Activated T-cell treated with anti-CD3 and anti-CD28 coated beads for 48 hours (primary cell): ENCODE measurements at regions not wholly inside any gene's neighbourhood (a gene's known extent, or its start where the extent isn't known, plus 50 kb on each side); places are given as distances from the start of the nearest gene placed in this dataset.

Experiments used
- DNase-seq: peaks from one replicate; pipeline ENCODE4 v3.0.0-alpha.2; 2020; ENCODE audit warnings: low read depth

DNA sequence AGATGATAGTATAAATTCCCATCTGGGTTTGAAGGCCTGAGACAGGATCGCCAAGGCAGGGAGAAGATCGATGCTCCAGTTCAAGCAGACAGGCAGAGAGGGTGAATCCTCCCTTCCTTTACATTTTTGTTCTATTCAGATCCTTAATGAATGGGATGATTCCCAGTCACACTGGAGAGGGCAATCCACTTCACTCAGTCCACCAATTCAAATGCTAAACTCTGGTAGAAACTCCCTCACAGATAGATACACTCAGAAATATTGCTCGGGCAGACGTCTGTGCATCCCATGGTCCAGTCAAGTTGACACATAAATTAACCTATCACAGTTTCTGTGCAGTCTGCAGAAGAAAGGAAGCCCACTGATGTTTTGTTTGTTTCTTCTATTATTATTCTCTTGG, 193.1 kb upstream of the ZNF462 start:
- no peak for DNase-seq

DNA sequence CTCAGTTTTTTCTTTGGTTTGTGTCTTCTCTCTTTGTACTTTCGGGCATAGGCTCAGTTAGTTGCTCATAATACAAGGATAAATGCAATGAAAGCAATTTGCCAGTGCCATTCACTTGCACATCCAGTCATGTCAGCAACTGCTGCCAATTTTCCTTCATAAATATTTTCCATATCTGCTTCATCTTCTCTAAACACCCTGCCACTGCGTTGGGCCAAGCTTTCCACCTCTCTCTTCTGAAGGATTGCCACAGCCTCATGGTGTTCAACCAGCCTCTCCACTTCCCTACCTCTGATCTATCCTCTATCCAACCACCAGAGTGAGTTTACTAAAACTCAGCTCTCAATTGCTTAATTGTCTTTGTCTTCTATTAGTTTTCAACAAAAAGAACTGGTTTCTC, 192.5 kb upstream of the ZNF462 start:
- no peak for DNase-seq

DNA sequence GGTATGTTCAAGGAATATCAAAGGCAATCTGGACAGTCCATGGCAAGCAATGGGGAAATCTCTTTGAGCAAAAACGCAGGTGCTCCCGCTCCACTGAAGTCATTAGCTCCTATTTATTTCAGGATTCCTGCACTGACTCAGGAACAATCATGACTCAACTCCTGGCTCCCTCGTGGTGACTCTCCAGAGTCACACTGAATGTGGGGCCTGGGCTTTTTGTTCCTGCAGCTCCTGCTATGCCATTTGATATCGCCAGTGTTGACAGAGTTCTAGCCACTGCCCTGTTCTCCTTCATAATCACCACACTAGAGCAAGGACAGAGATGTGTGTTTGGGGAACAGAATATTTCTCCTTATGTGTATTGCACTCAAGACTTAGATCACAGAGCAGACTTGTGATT, 187.2 kb upstream of the ZNF462 start:
- no peak for DNase-seq

DNA sequence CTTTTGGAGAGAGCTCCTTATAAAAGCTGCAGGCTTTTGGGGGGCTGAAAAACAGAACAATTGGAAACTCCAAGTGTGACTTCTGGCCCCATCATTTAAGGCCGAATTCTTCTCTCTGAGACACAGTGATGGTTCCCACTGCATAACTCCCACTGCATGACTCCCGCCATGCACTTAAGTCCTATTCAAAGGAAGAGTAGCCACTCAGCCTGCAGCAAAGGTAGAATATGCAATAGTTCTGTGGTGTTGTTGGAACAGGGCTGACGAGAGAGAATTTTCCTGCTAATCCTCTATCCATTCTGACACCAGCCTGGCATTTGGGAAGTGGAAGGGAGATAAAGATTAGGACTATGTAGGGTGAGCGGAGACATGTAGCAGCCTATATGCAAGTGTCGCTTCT, 185.6 kb upstream of the ZNF462 start:
- DNase-seq: no peak

DNA sequence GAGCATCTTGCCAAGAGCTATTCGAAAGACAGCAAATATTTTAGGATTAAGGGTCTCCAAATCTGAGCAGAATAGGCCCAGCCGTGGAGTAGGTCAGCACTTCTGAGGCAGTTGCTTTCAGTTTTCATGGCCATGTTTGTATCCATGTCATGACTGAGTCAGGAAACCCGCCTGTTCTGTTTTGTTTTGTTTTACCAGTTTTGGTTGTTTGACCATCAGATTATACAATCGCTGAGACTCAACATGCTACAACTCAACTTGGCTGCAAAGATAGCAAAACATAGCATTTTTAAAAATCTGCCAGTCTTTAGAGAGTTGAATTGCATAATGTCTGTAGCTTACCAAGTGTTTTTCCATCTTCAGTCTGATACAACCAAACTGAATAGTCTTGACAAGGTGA, 185.1 kb upstream of the ZNF462 start:
- DNase-seq: no peak

DNA sequence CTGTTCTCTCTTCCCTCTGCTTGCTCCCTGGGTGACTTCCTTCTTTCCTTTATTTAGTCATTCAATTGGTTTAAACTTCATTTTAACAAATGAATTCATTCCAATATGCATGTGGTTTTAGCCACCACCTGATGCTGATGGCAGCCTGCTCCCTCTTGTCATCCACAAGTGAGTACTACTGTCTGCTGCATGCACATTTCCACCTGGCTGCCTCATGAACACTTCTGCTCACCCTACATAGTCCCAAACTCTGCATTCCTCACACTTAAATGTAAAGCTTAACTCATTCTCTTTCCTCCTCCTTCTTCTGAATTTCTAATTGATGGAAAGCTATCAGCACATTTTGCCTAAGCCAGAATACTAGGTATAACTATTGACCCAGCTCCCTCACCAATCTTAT, 184.7 kb upstream of the ZNF462 start:
- DNase-seq: no peak

DNA sequence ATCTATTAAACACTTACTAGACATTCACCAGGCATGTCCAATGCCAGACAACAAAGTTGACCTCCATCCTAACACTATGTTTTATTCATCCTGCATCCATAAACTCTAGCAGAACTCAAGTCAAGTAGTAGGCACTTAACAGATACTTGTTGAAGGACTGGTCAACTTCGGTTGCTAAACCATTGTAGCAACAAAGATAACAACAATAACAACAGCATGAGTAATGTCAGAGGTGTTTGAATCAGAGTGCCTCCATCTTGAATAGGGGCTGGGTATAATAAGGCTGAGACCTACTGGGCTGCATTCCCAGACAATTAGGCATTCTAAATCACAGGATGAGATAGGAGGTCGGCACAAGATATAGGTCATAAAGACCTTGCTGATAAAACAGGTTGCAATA, 180.5 kb upstream of the ZNF462 start:
- no peak for DNase-seq

DNA sequence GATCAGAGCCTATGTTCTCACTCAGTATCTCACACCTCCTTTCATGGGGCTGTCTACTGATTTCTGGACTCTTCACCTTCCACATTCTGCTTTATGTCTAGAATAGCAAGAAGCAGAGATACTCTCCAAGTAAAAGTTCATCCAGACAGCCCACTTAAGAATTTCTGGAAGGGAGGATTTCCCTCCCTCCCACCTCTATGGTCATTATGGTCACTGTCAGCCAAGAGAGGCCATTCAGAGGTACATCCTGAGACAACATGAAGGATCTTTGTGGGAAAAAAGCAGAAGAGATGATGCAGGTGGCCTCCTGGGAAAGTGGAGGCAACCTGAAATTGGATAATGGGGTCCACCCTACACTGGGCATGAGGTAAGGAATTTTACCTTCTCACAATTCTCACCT, 179.5 kb upstream of the ZNF462 start:
- no peak for DNase-seq

DNA sequence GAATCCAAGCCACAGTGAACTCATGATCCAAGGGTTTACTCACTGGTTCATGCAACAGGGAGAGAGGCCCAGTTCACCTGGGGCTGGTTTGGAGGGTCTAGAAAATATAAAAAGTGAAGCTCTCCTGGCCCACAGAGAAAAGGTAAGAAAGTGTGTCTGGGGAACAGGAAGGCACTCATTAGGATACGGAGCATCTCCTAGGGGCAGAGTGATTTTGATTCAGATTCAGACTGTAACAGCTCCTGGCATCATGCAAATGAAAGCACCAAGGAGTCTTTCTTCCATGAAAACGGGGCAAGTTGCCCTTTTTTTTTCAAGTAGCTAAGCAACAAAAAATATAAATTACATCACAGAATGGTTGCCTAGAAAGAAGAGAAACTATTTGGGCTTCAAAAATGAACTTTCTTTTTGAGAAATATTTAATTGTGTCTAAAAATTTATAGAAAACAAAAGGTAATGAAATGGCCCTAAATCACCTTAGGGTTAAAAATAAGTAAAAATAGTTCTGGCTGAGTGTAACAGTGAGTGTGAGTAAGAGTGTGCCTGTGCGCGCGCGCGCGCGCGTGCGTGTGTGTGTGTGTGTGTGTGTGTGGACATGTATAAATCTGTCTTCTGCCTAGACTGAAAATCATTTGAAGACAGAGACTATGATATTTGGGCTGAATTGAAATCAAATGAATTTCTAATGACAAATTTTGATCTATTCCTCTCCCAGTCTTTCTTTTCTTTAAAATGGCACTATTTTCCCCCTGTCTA, 177.8 kb upstream of the ZNF462 start:
- no peak for DNase-seq

DNA sequence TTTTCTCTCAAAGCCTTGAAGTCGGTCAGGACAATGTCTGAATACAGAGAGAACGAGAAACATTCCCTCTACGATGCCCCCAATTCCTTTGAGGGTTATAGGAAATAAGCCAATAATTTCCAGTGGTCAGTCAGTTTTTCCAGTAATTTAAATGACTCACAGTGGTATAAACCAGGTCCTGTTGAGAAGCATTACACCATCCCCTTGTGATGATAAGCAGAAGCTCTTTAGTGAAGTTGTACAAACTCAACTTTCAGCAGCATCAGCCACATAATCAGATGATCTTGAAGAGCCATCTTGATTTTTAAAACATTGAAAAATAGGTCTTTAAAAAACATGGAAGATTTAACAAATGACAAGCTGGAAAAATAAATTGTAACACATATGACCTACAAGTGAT, 173.9 kb upstream of the ZNF462 start:
- DNase-seq: no peak

DNA sequence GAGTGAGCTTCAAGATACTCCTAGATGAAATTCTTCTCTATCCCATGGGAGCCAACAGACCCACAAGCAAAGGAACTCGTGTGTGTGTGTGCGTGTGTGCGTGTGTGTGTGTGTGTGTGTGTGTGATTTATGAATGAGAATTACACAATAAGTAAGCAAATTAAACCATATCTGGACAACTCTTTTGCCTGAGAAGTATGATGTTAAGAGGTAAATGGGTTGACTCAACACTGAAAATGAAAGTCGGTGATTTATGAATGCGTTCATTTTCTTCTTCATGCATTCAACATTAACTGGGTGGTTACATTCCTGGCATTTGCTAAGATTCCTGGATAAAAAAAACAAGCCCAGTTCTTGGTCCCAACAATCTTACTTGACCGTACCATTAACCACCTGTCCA, 171.3 kb upstream of the ZNF462 start:
- DNase-seq: no peak

DNA sequence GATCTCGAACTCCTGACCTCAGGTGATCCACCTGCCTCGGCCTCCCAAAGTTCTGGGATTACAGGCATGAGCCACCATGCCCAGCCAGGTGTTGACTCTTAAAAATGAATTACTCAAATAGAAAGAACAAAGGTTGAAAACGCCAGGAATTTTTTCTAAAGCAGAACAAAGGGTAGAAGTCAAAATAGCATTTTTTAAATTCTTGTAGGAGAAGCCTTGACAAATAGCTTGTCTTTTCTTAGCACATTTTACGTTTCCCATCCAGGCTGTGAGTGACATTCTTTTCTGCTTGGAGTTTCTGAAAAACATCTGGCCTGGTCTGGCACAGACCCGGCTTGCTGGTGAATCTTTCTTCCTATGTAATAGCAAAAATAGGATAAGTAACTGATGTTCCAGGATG, 169.4 kb upstream of the ZNF462 start:
- no peak for DNase-seq

DNA sequence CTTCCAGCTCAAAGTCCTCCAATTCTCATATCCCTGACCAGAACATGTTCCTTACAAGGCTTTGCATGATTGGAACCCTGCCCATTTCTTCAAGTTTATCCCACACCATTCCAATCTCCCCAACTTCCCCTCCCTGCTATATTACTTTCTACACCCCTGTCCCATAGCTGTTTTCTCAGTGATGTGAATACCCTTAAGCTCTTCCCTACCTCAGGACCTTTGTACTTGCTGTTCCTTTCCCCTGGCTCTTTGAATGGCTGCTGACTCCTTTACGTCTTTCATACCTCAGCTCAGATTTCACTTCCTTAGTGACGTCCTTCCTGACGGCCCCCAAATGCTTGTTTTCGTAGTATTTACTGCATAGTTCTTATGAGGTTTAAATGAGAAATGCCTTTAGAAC, 166.2 kb upstream of the ZNF462 start:
- no peak for DNase-seq

DNA sequence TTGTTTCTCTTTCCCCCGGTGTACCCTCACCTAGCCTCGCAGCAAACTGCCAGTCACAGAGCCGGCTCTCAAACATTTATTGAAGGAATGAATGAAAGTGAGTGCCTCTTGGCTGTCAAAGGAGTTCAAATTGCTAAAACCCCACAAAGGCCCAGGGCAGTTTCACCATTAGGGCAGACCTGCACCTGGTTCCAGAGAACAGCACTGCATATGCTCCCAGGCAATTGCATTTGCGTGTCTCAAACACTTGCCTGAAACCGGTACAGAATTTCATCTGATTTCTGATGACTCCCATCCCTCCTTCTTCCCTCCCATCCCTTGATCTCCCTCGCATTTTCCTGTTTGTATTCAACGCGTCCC, 165.6 kb upstream of the ZNF462 start:
- no peak for DNase-seq

DNA sequence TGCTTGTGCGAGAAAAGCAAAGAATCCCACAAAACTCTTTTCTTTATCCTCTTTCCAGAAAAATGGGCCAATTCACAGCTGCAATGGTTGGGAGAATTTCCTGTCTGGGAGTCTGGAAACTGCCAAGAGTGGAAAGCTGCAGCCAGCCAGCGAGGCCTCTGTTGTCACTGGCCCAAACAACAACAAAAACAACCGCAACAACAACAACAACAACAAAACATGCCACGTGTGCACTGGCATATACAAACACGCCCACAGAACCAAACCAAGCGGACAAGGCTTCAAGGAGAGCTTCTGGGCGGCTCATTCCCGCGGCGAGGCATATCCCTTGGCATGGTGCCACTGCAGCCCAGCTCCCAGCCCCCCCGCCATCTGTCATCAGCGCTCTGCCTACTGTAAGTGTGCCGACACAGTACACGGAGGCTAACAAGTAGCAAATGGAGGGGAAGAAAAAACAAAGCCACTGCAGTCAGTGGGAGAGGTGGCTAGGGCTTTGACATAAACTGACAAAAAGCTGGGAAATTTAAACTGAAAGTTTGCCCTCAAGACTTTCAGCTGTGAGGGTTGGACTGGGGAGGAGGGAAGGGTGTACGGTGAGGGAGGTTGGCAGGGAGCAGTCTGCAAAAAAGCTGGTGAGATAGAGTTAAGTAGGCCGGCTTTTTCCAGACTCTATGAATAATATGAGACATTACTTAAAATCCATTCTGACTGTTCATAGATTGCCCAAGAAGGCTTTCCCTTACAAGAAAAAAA, 165.0 kb upstream of the ZNF462 start:
- no peak for DNase-seq

DNA sequence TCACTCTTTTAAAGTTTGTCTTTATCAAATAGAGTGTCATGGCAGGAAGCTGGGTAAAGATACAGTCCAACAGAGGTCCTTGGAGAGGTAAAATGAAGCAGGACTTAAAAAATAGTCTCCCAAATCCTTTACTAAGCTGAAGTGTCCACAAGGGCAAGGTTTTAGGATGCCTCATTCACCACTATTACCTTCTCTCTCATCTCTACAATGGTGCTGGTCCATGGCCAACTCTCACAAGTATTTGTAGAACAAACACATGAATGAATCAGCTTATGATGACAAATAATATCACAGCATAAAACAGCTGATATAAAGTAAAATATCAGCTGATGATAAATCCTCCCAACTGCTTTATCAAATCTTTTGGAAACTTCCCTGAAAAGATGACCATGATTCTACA, 162.3 kb upstream of the ZNF462 start:
- no peak for DNase-seq

DNA sequence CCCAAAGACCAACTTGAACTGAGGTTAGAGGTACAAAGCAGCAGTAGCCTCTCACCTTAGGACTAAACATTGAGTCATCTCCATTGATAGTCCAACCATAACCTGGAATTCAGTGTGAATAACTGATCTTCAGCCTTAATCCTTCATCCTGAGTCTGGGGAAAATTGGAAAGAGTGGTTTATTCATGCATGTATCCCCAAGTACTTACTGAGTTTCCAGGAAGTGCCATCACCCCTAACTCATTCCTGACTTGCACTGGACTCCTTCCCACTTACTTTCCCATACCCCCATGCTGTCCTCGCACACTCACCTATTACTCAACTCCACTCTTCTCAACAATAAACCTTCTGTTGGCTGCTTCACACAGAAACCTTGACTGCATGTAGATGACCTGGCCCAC, 161.4 kb upstream of the ZNF462 start:
- no peak for DNase-seq

DNA sequence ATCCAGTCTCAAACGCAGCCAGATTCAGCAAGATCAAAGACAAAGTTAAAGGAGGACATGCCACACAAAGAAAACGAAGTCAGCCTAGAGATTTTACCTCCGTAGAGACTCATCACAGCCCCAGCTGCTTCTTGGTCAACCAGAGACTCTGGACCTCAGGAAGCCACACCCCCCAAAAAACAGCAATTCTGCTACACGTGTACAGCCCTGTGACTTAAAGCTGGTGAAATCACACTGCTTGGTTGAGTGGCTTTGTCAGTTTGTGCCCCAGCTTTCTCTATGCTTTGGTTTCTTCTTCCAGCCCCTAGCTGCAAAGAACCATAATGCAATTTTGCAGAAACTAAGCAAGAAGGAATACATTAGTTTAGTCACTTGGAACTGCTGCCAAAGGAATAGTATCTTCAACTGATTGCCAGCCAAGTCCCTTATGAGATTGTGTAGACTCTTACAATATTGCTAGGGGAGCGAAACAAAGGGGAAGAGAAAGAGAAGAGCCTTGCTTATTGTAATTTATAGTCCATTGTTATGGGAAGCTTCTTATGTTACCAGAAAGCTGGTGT, 158.8 kb upstream of the ZNF462 start:
- DNase-seq: no peak

DNA sequence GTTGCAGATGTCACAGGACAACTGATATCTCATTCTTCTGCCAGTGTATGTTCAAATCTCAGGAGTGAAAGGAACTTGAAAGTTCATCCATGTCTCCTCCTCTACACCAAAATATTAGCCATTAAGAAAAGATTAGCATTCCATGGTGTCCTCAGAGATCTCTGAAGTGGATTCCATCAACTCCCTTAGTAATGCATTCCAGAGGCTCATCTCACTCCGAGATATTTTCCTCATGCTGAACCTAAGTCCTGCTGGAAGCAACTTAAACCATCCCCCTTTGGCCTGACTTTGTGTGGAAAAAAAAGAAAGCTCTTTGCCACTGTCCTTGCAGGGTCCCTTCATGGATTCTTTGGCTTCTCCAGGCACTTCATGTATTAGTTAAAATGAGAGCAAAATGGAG, 155.7 kb upstream of the ZNF462 start:
- DNase-seq: no peak

DNA sequence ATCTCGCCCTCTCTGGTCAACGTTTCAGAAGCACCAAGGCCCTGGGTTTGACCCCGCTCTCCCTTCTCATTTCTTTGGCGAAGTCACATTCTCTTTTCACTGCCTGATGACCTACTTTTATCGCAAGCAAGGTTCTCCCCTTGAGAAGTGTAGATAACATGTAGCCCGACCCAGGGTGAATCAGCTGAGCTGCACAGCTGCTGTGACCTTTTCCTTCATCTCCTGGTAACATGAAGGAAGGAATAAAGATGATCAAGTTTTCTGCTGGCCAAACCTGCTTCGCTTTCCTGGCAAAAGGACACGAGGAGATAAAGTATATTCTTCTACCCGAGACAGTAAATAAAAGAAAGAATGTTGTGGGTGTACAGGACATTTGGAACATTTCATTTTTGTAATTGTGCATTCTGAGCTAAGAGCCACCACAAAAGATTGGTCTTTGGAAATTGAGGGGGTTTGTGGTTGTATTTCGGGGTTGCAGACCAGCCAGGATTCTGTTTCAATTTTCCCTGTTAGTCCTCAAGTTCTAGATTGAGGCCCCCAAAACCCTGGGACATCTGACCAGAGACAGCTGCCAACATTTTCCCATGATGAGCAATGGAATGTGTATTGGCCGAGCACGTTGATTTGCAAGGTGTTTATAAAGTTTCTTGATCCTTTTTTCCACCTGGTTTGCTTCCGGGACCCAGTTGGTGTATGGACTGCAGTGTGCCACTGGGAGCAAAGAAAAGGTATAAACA, 155.1 kb upstream of the ZNF462 start:
- DNase-seq: no peak

DNA sequence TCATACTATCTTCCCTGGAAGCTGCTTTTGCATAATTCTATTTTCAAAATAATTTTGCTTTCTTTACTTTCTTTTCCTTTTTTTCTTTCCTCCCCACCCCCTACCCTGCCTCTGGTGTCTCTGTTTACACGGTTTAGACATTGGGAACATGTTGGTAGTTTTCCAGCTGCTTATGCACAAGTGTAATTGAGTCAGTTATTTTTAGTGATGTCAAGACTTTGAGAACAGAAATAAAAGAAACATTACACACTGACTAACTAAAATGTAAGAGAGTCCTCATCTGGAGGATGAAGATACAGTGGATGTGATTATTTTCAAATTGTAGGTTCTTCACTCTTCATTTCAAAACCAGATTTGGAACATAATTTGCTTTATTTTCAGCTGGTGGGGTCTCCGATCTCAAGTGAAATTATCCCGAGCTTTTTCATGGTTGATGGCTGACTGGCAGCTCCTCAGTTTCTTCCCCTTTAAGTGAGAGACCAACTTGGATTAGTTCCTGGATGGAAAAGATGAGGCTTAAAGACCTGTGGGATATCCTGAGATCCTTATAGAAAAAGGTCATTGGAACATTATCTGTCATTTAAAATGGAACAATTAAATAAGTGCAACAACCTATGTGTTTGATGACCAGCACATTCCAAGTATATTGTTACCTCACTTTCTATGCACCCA, 154.4 kb upstream of the ZNF462 start:
- DNase-seq: no peak

DNA sequence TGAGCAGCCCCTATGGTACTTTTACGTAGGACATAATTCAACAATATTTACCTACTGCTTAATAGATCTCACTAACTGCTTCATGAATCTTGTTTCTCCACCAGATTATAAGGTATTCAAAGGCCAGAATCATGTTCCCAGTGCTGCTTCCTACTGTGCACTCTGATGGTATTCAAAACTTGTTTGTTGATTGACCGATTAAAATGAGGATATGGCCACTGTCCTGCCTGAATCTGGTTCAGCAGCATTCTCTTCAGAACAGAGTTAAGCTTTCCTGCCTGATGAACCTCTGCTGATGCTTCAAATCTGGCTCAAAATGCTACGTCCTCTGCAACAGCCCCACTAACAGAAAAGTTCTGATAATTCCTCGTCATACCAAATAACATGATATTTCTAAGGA, 150.7 kb upstream of the ZNF462 start:
- DNase-seq: no peak
